Neural cell (in vitro differentiated cells): ENCODE measurements at regions not wholly inside any gene's neighbourhood (a gene's known extent, or its start where the extent isn't known, plus 50 kb on each side); places are given as distances from the start of the nearest gene placed in this dataset.

Experiments used
- EZH2 ChIP-seq: fragments of 200-600, 300-800 bp; shearing (Covaris generic), sonication (generic); IDR thresholded peaks from 2 replicates; pipeline ENCODE4 v1.6.1; 2014; ENCODE audit warnings: antibody characterized with exemption, low read length, borderline replicate concordance, mild to moderate bottlenecking; ENCODE audit not compliant: insufficient read depth, poor library complexity, severe bottlenecking
- RAD21 ChIP-seq: fragments of 450-650 bp; conservative IDR thresholded peaks from 2 replicates; pipeline ENCODE4 v1.6.1; 2014; ENCODE audit warnings: antibody characterized with exemption, mild to moderate bottlenecking, moderate library complexity
- TF ChIP-seq, protein P1 (sequence below): fragments of 450-650 bp; IDR thresholded peaks from 2 replicates; pipeline ENCODE4 v1.5.1; 2014; ENCODE audit warnings: antibody characterized with exemption, mild to moderate bottlenecking, moderate library complexity; ENCODE audit not compliant: poor library complexity, severe bottlenecking
- TF ChIP-seq, protein P2 (sequence below): IDR thresholded peaks from 2 replicates; pipeline ENCODE4 v1.6.1; 2012; ENCODE audit warnings: borderline replicate concordance

DNA sequence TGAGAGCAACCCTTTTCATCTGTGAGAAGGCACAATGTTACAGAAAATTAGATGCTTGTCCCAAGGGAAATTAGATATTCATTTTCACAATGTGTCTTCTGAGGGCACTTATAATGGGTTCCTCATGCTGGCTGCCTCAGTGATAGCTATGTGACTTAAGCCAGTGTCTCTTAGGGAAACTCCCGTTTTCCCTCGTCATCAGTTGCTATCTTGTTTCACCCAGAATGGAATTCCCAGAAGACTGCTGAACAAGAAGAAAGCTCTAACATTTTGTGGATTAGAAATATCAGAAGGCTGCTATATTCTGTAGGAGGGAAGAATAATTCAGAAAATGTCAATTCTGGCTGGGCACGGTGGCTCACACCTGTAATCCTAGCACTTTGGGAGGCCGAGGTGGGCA, 67.9 kb upstream of the WDR72 start:
- TF ChIP-seq, protein P1, sequence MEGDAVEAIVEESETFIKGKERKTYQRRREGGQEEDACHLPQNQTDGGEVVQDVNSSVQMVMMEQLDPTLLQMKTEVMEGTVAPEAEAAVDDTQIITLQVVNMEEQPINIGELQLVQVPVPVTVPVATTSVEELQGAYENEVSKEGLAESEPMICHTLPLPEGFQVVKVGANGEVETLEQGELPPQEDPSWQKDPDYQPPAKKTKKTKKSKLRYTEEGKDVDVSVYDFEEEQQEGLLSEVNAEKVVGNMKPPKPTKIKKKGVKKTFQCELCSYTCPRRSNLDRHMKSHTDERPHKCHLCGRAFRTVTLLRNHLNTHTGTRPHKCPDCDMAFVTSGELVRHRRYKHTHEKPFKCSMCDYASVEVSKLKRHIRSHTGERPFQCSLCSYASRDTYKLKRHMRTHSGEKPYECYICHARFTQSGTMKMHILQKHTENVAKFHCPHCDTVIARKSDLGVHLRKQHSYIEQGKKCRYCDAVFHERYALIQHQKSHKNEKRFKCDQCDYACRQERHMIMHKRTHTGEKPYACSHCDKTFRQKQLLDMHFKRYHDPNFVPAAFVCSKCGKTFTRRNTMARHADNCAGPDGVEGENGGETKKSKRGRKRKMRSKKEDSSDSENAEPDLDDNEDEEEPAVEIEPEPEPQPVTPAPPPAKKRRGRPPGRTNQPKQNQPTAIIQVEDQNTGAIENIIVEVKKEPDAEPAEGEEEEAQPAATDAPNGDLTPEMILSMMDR, result no peak
- no peak for TF ChIP-seq EZH2
- TF ChIP-seq RAD21, result no peak
- TF ChIP-seq, protein P2, sequence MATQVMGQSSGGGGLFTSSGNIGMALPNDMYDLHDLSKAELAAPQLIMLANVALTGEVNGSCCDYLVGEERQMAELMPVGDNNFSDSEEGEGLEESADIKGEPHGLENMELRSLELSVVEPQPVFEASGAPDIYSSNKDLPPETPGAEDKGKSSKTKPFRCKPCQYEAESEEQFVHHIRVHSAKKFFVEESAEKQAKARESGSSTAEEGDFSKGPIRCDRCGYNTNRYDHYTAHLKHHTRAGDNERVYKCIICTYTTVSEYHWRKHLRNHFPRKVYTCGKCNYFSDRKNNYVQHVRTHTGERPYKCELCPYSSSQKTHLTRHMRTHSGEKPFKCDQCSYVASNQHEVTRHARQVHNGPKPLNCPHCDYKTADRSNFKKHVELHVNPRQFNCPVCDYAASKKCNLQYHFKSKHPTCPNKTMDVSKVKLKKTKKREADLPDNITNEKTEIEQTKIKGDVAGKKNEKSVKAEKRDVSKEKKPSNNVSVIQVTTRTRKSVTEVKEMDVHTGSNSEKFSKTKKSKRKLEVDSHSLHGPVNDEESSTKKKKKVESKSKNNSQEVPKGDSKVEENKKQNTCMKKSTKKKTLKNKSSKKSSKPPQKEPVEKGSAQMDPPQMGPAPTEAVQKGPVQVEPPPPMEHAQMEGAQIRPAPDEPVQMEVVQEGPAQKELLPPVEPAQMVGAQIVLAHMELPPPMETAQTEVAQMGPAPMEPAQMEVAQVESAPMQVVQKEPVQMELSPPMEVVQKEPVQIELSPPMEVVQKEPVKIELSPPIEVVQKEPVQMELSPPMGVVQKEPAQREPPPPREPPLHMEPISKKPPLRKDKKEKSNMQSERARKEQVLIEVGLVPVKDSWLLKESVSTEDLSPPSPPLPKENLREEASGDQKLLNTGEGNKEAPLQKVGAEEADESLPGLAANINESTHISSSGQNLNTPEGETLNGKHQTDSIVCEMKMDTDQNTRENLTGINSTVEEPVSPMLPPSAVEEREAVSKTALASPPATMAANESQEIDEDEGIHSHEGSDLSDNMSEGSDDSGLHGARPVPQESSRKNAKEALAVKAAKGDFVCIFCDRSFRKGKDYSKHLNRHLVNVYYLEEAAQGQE, result no peak
